NB4 (cell line): ENCODE measurements at regions not wholly inside any gene's neighbourhood (a gene's known extent, or its start where the extent isn't known, plus 50 kb on each side); places are given as distances from the start of the nearest gene placed in this dataset.

Experiments
- DNase-seq: peaks from one replicate; pipeline ENCODE4 v3.0.0; 2010; ENCODE audit warnings: low read depth
- H3K4me3 ChIP-seq: one replicate; pipeline ENCODE4 v1.5.1; 2011; ENCODE audit warnings: mild to moderate bottlenecking, low read depth, low read length, moderate library complexity
- CTCF ChIP-seq: IDR thresholded peaks from one replicate; pipeline ENCODE4 v1.5.1; 2012; ENCODE audit warnings: low read depth, low read length
- MAX ChIP-seq: IDR thresholded peaks from 2 replicates; pipeline ENCODE4 v1.6.1; 2011; ENCODE audit warnings: low read depth, low read length
- MYC ChIP-seq: IDR thresholded peaks from 2 replicates; pipeline ENCODE4 v1.6.1; 2011; ENCODE audit warnings: low read depth, low read length
- POLR2A ChIP-seq: IDR thresholded peaks from 2 replicates; pipeline ENCODE4 v1.6.1; 2011; ENCODE audit warnings: mild to moderate bottlenecking; ENCODE audit not compliant: insufficient read length; ENCODE audit errors: extremely low read depth

GRCh38 chr3:153250446-153250845, 88.4 kb downstream of the RAP2B start:
- DNase-seq, result no peak
- H3K4me3 ChIP-seq, result no peak overlapping the region
- TF ChIP-seq CTCF (no peak), POLR2A (no peak), MAX (no peak), MYC (no peak)

GRCh38 chr3:153252963-153253362, 90.9 kb downstream of the RAP2B start:
- no peak for DNase-seq
- no peak overlapping the region for H3K4me3 ChIP-seq
- TF ChIP-seq CTCF, result no peak
- TF ChIP-seq MAX, result no peak
- no peak for TF ChIP-seq POLR2A
- no peak for TF ChIP-seq MYC

- TF ChIP-seq CTCF (no peak), POLR2A (no peak), MAX (no peak), MYC (no peak)
- DNase-seq, result no peak
Observed at GRCh38 chr3:153254361-153254760, 92.3 kb downstream of the RAP2B start.

GRCh38 chr3:153257673-153258351, 95.8 kb downstream of the RAP2B start:
- DNase-seq, result no peak
- TF ChIP-seq MYC, result no peak
- no peak for TF ChIP-seq CTCF
- no peak for TF ChIP-seq POLR2A
- no peak for TF ChIP-seq MAX
- no peak overlapping the region for H3K4me3 ChIP-seq

More at GRCh38 chr3:153254361-153254760, 92.3 kb downstream of the RAP2B start:
- no peak overlapping the region for H3K4me3 ChIP-seq

GRCh38 chr3:153259956-153260355, 97.9 kb downstream of the RAP2B start:
- TF ChIP-seq CTCF (no peak), POLR2A (no peak), MYC (no peak), MAX (no peak)
- no peak for DNase-seq
- no peak overlapping the region for H3K4me3 ChIP-seq
